ENCODE measurements at regions not wholly inside any gene's neighbourhood (a gene's known extent, or its start where the extent isn't known, plus 50 kb on each side); places are given as distances from the start of the nearest gene placed in this dataset.

GRCh38 chr5:145237843-145238242 lies 597.3 kb downstream of the PRELID2 start:
- TF ChIP-seq CTCF (IDR thresholded peaks at IDR 0.05) = peak; percentile 68
- no peak for TF ChIP-seq REST (IDR thresholded peaks at IDR 0.05; ENCODE audit: insufficient read depth in 1 of 2, low read depth in 2 of 2, low read length in 1 of 2)
- no peak for TF ChIP-seq POLR2AphosphoS5 (IDR thresholded peaks at IDR 0.05; ENCODE audit: low read depth, low read length)
- TF ChIP-seq SIN3A (IDR thresholded peaks at IDR 0.05; ENCODE audit: borderline replicate concordance, insufficient read depth, low read depth, low read length) = no peak
